T-helper 1 cell treated with Interleukin-12 subunit alpha and Interleukin-12 subunit beta and Interleukin-4 antibody, amounts not matched to agents 30 μg/mL and 1 μg/mL, for 36 hours (primary cell): ENCODE measurements at regions not wholly inside any gene's neighbourhood (a gene's known extent, or its start where the extent isn't known, plus 50 kb on each side); places are given as distances from the start of the nearest gene placed in this dataset.

Experiments used
- H3K27ac Mint-ChIP-seq: one replicate; pipeline ENCODE4 v1.8.0; 2021; ENCODE audit warnings: mild to moderate bottlenecking, mixed read lengths
- H3K27me3 Mint-ChIP-seq: one replicate; pipeline ENCODE4 v1.8.0; 2021; ENCODE audit warnings: low read depth, mixed read lengths
- H3K36me3 Mint-ChIP-seq: one replicate; pipeline ENCODE4 v1.8.0; 2021; ENCODE audit warnings: low read depth, mixed read lengths
- H3K4me1 Mint-ChIP-seq: one replicate; pipeline ENCODE4 v1.8.0; 2021; ENCODE audit warnings: low read depth, mixed read lengths
- H3K4me3 Mint-ChIP-seq: one replicate; pipeline ENCODE4 v1.8.0; 2021; ENCODE audit warnings: mild to moderate bottlenecking, moderate library complexity, mixed read lengths
- H3K9me3 Mint-ChIP-seq: one replicate; pipeline ENCODE4 v1.8.0; 2021; ENCODE audit warnings: mixed read lengths

- Mint-ChIP-seq H3K4me1 (no peaks in the 10 kb centered on the region), H3K9me3 (no peaks in the 10 kb centered on the region), H3K27me3 (no peaks in the 10 kb centered on the region), H3K27ac (no peak overlapping the region), H3K4me3 (no peak overlapping the region), H3K36me3 (no peaks in the 10 kb centered on the region)
Measured at GRCh38 chr16:80318107-80318506, 222.7 kb upstream of the DYNLRB2 start.

GRCh38 chr16:80317599-80318037, 223.2 kb upstream of the DYNLRB2 start:
- H3K4me3 Mint-ChIP-seq: no peak overlapping the region
- no peaks in the 10 kb centered on the region for H3K4me1 Mint-ChIP-seq
- H3K27ac Mint-ChIP-seq: no peak overlapping the region
- H3K27me3 Mint-ChIP-seq: no peaks in the 10 kb centered on the region
- no peaks in the 10 kb centered on the region for H3K9me3 Mint-ChIP-seq
- H3K36me3 Mint-ChIP-seq: no peaks in the 10 kb centered on the region

GRCh38 chr16:80317116-80317515, 223.7 kb upstream of the DYNLRB2 start:
- H3K36me3 Mint-ChIP-seq: no peaks in the 10 kb centered on the region
- H3K9me3 Mint-ChIP-seq: no peaks in the 10 kb centered on the region
- H3K27me3 Mint-ChIP-seq: no peaks in the 10 kb centered on the region
- no peaks in the 10 kb centered on the region for H3K4me1 Mint-ChIP-seq
- no peak overlapping the region for H3K4me3 Mint-ChIP-seq
- no peak overlapping the region for H3K27ac Mint-ChIP-seq

- H3K27ac Mint-ChIP-seq: no peak overlapping the region
Measured at GRCh38 chr16:80314042-80314441, 226.8 kb upstream of the DYNLRB2 start.

DNA sequence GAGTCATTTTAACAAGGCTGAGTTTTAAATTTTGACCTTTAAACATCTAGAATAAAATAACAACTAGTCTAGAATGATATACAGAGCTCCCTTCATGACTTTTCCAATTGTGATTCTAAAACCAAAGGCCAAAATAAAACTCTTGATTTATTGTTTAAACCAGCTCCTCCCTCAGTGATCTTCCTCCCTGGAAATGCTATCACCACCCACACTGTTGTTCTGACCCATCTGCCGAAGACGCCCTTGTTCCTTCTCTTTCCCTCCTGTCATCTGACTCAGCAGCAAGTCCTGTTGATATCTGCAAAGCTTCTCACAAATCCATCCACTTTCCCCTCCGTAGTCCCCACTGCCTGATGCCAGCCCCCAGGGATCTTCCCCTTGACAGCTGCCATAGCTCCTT, 231.6 kb upstream of the DYNLRB2 start:
- Mint-ChIP-seq H3K4me1 (no peaks in the 10 kb centered on the region), H3K9me3 (no peaks in the 10 kb centered on the region), H3K4me3 (no peak overlapping the region), H3K27ac (no peak overlapping the region), H3K36me3 (no peaks in the 10 kb centered on the region), H3K27me3 (peaks cover 8% of the 10 kb centered on the region)

More at GRCh38 chr16:80314042-80314441, 226.8 kb upstream of the DYNLRB2 start:
- Mint-ChIP-seq H3K36me3 (no peaks in the 10 kb centered on the region), H3K4me3 (no peak overlapping the region), H3K27me3 (peaks cover 4% of the 10 kb centered on the region), H3K4me1 (no peaks in the 10 kb centered on the region), H3K9me3 (no peaks in the 10 kb centered on the region)

DNA sequence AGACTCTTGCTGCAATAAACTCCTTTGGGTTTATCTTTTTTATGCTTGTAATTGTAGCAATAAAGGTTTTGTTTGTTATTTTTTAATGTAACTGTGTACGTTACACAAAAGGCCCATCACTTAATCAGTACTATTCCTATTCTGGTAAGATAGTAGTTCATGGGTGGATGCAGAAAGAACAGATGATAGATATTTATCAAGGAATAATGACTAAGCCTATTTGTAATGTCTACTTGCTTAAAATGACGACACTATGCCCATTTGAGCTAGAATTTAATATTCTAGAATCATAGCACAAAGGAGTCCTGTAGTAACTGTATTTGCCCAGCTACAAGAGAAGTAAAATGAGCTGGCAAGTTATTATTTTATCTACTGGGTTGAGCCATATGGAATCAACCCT, 235.4 kb upstream of the DYNLRB2 start:
- H3K4me1 Mint-ChIP-seq: no peaks in the 10 kb centered on the region
- H3K36me3 Mint-ChIP-seq: no peaks in the 10 kb centered on the region
- H3K9me3 Mint-ChIP-seq: no peaks in the 10 kb centered on the region
- peaks cover 8% of the 10 kb centered on the region for H3K27me3 Mint-ChIP-seq
- no peak overlapping the region for H3K27ac Mint-ChIP-seq
- H3K4me3 Mint-ChIP-seq: no peak overlapping the region

DNA sequence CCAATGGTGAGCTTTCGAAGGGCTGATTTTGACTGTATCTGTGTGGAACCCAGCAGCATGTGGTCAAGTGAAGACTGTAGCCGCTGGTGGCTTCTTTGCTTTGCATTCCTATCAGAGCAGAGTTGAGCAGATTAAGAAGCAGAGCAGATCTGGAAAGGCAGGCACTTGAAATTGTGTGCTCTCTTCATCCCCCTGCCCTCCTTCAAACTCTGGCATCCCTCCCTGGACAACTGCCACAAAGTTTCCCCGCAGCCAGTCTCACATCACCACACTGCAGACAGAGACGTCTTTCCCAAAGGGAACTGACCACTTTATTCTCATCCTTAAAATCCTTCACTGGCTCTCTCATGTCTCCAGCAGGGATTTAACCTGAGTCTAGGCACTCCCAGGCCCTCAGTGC, 237.1 kb upstream of the DYNLRB2 start:
- peaks cover 3% of the 10 kb centered on the region for H3K27me3 Mint-ChIP-seq
- H3K9me3 Mint-ChIP-seq: no peaks in the 10 kb centered on the region
- H3K36me3 Mint-ChIP-seq: no peaks in the 10 kb centered on the region
- H3K4me1 Mint-ChIP-seq: no peaks in the 10 kb centered on the region
- no peak overlapping the region for H3K27ac Mint-ChIP-seq
- no peak overlapping the region for H3K4me3 Mint-ChIP-seq

DNA sequence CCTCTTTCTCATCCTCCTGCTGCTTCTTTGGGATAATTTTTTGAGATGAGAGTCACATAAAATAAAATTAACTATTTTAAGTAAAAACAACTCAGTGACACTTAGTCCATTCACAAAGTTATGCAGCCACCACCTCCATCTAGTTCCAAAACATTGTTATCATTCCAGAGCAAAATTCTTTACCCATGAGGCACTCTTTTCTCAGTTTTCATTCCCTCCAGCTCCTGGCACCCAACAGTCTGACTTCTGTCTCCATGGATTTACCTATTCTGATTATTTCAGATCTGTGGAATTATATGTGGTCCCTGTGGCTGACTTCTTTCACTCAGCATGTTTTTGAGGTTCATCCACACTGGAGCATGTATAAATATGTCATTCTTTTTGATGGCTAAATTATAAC, 239.9 kb upstream of the DYNLRB2 start:
- Mint-ChIP-seq H3K9me3 (no peaks in the 10 kb centered on the region), H3K4me1 (no peaks in the 10 kb centered on the region), H3K27ac (no peak overlapping the region), H3K4me3 (no peak overlapping the region), H3K27me3 (no peaks in the 10 kb centered on the region), H3K36me3 (no peaks in the 10 kb centered on the region)

GRCh38 chr16:80300456-80300855, 240.3 kb upstream of the DYNLRB2 start:
- Mint-ChIP-seq H3K4me3 (no peak overlapping the region), H3K4me1 (no peaks in the 10 kb centered on the region)

DNA sequence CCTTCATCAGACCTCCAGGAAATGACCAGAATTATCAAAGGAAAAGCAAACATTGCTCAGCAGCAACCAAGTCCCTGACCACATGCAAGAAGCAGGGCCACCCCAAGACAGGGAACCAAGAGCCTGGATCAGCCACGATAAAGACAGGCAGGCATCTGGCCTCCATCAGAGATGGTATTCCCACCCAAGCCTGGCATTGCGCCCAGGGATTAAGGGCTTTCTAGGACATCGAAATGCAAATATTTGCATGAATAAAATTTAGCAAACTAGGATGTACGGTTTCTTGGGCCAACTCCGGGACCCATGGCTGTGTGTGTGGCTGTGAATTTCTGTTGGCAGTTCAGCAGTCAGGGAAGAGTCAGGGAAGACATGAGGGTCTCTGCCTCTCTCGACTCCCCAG, 241.4 kb upstream of the DYNLRB2 start:
- no peaks in the 10 kb centered on the region for H3K9me3 Mint-ChIP-seq
- no peaks in the 10 kb centered on the region for H3K36me3 Mint-ChIP-seq
- no peaks in the 10 kb centered on the region for H3K27me3 Mint-ChIP-seq
- H3K4me1 Mint-ChIP-seq: no peaks in the 10 kb centered on the region
- no peak overlapping the region for H3K27ac Mint-ChIP-seq
- no peak overlapping the region for H3K4me3 Mint-ChIP-seq

More at GRCh38 chr16:80300456-80300855, 240.3 kb upstream of the DYNLRB2 start:
- Mint-ChIP-seq H3K27ac (no peak overlapping the region), H3K9me3 (no peaks in the 10 kb centered on the region), H3K36me3 (no peaks in the 10 kb centered on the region), H3K27me3 (no peaks in the 10 kb centered on the region)

- no peak overlapping the region for H3K27ac Mint-ChIP-seq
- no peaks in the 10 kb centered on the region for H3K27me3 Mint-ChIP-seq
- H3K4me3 Mint-ChIP-seq: no peak overlapping the region
- H3K9me3 Mint-ChIP-seq: no peaks in the 10 kb centered on the region
- no peaks in the 10 kb centered on the region for H3K36me3 Mint-ChIP-seq
- no peaks in the 10 kb centered on the region for H3K4me1 Mint-ChIP-seq
Measured at GRCh38 chr16:80298676-80299075, 242.1 kb upstream of the DYNLRB2 start.

DNA sequence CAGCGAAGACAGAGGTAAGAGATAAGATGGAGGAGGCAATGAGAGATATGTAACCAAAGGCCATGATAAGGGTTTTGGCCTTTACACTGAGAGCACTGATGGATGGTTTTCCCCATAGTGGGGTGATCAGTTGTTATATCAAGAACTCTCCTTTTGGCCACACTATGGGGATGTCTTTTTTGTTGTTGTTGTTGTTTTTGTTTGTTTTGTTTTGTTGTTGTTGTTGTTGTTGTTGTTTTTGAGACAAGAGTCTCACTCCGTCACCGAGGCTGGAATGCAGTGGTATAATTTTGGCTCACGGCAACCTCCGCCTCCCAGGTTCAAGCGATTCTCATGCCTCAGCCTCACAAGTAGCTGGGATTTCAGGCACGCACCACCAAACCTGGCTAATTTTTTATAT, 244.8 kb upstream of the DYNLRB2 start:
- Mint-ChIP-seq H3K27ac (no peak overlapping the region), H3K4me1 (no peaks in the 10 kb centered on the region), H3K36me3 (no peaks in the 10 kb centered on the region)

GRCh38 chr16:80294172-80294571, 246.6 kb upstream of the DYNLRB2 start:
- H3K27me3 Mint-ChIP-seq: peaks cover under 1% of the 10 kb centered on the region
- no peak overlapping the region for H3K27ac Mint-ChIP-seq
- no peak overlapping the region for H3K4me3 Mint-ChIP-seq
- no peaks in the 10 kb centered on the region for H3K9me3 Mint-ChIP-seq
- H3K36me3 Mint-ChIP-seq: no peaks in the 10 kb centered on the region
- H3K4me1 Mint-ChIP-seq: no peaks in the 10 kb centered on the region

More for the DNA sequence above, 244.8 kb upstream of the DYNLRB2 start:
- H3K27me3 Mint-ChIP-seq: no peaks in the 10 kb centered on the region
- H3K9me3 Mint-ChIP-seq: no peaks in the 10 kb centered on the region
- H3K4me3 Mint-ChIP-seq: no peak overlapping the region

DNA sequence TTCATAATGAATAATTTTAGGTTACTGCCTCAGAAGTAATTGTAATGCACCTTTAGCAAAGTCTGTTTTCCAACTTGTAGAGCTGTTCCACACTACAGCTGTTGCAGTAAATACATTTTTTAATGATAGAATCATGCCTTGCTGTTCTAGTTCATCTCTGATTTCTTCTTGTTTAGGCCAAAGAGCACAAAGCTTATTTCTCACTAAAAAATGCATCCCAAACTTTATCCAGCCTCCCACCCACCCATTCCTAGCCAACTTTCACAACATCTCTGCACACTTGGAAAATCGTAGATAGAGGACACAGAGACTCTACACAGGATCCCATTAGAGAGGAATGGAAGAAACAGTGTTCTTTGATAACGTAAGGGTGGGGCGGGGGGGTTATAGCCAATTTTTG, 252.2 kb upstream of the DYNLRB2 start:
- H3K27me3 Mint-ChIP-seq: peaks cover 5% of the 10 kb centered on the region

DNA sequence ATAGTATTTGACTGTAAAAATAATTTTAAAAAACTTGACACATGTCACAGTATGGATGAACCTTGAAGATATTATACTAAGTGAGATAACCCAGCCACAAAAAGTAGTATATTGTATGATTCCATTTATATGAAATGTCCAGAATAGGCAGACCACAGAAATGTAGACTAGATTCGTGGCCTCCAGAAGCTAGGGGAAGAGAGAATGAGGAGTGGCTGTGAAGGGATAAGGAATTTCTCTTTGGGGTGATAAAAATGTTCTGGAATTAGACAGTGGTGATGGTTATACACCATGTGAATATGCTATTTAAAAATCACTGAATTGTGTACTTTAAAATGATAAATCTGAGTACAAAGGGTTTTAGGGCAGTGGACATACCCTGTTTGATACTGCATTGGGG, 253.1 kb upstream of the DYNLRB2 start:
- Mint-ChIP-seq H3K4me3 (no peak overlapping the region), H3K27ac (no peak overlapping the region), H3K27me3 (peaks cover 11% of the 10 kb centered on the region), H3K4me1 (no peaks in the 10 kb centered on the region), H3K9me3 (no peaks in the 10 kb centered on the region), H3K36me3 (no peaks in the 10 kb centered on the region)

More for the DNA sequence above, 252.2 kb upstream of the DYNLRB2 start:
- Mint-ChIP-seq H3K9me3 (no peaks in the 10 kb centered on the region), H3K27ac (no peak overlapping the region), H3K36me3 (no peaks in the 10 kb centered on the region), H3K4me3 (no peak overlapping the region), H3K4me1 (no peaks in the 10 kb centered on the region)

DNA sequence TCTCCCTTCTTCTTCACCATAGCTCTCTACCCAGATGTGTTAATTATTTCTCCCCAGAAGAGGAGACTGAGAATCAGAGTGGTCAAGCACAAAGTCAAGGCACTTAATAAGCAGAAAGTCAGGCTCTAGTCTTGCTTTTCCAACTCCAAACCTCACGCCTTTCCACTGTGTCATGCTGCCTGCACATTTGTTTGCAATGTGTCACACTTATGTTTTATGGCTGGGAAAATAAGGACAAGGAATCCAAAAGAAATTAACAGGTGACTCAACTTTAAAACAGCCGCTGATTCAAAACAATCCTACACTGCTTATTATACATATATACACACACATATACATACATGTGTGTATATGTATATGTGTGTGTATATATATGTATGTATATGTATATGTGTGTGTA, 255.7 kb upstream of the DYNLRB2 start:
- no peaks in the 10 kb centered on the region for H3K9me3 Mint-ChIP-seq
- peaks cover 11% of the 10 kb centered on the region for H3K27me3 Mint-ChIP-seq
- no peak overlapping the region for H3K27ac Mint-ChIP-seq
- no peaks in the 10 kb centered on the region for H3K36me3 Mint-ChIP-seq
- no peaks in the 10 kb centered on the region for H3K4me1 Mint-ChIP-seq
- H3K4me3 Mint-ChIP-seq: no peak overlapping the region
